H1 (cell line): ENCODE measurements at regions not wholly inside any gene's neighbourhood (a gene's known extent, or its start where the extent isn't known, plus 50 kb on each side); places are given as distances from the start of the nearest gene placed in this dataset.
A peak's percentile ranks its signal among the peaks of the same experiment; 100 is the strongest.

ENCODE experiments used
- CTCF ChIA-PET: fragments of 300-600 bp; sonication (Branson Sonifier 250); formaldehyde crosslinking; loops from one replicate; lab custom pipeline; 2021; ENCODE audit not compliant: partially characterized antibody; lab: Charles Lee
- POLR2A ChIA-PET: fragments of 300-600 bp; sonication (Branson Sonifier 250); formaldehyde crosslinking; loops from one replicate; lab custom pipeline; 2021; ENCODE audit warnings: inconsistent platforms; ENCODE audit not compliant: partially characterized antibody; lab: Charles Lee
- DNase-seq, 2 experiments: peaks; one replicate each; pipeline versions ENCODE4 v3.0.0 to v3.0.0-alpha.2; 2010 to 2022; ENCODE audit warnings: low spot score in 2 of 2, low read depth in 1 of 2, mixed read lengths in 1 of 2
- FAIRE-seq: peaks from 2 replicates; lab custom pipeline; 2011; peaks lifted over from hg19 to GRCh38; lab: Jason Lieb, UNC
- H2AFZ ChIP-seq: 2 replicates; pipeline ENCODE4 v1.8.1; 2012; ENCODE audit warnings: low read length, inconsistent platforms
- H2AK5ac ChIP-seq: 2 replicates; pipeline ENCODE4 v1.6.1; 2013; ENCODE audit warnings: low read depth, low read length
- H2BK120ac ChIP-seq: replicated peaks from 2 replicates; pipeline ENCODE3; 2013; ENCODE audit warnings: low read depth, low read length, inconsistent platforms
- H2BK12ac ChIP-seq: 2 replicates; pipeline ENCODE4 v1.6.1; 2013; ENCODE audit warnings: low read depth, low read length
- H2BK15ac ChIP-seq: 2 replicates; pipeline ENCODE4 v1.6.1; 2013; ENCODE audit warnings: low read length
- H2BK20ac ChIP-seq: 2 replicates; pipeline ENCODE4 v1.6.1; 2013; ENCODE audit warnings: low read length
- H2BK5ac ChIP-seq: 2 replicates; pipeline ENCODE4 v1.6.1; 2013; ENCODE audit warnings: low read depth, low read length
- H3K14ac ChIP-seq: 2 replicates; pipeline ENCODE4 v1.6.1; 2013; ENCODE audit warnings: inconsistent platforms; ENCODE audit not compliant: insufficient read length
- H3K18ac ChIP-seq: 2 replicates; pipeline ENCODE4 v1.6.1; 2013; ENCODE audit warnings: low read length; ENCODE audit errors: extremely low read depth
- H3K23ac ChIP-seq: 2 replicates; pipeline ENCODE4 v1.6.1; 2013; ENCODE audit warnings: inconsistent platforms; ENCODE audit not compliant: insufficient read length
- H3K23me2 ChIP-seq: 2 replicates; pipeline ENCODE4 v1.6.1; 2013; ENCODE audit warnings: low read depth, low read length
- H3K27ac ChIP-seq: 2 replicates; pipeline ENCODE4 v1.6.1; 2011; ENCODE audit warnings: low read depth, low read length, inconsistent platforms
- H3K27me3 ChIP-seq, 4 experiments: replicated peaks in 1 of 4; 1 replicate in 1 of 4; 2 replicates in 3 of 4; pipeline versions ENCODE4 v1.6.1 to v1.8.1; 2011 to 2013; ENCODE audit warnings: low read length in 3 of 4, mild to moderate bottlenecking in 3 of 4, inconsistent platforms in 2 of 4, mixed read lengths in 2 of 4, moderate library complexity in 1 of 4; ENCODE audit not compliant: control insufficient read depth in 3 of 4, insufficient read depth in 3 of 4; ENCODE audit errors: extremely low read depth in 1 of 4
- H3K36me3 ChIP-seq, 4 experiments: 2 replicates each; pipeline versions ENCODE4 v1.6.1 to v1.8.1; 2011 to 2013; ENCODE audit warnings: mild to moderate bottlenecking in 4 of 4, low read length in 3 of 4, moderate library complexity in 2 of 4, control low read depth in 1 of 4, inconsistent platforms in 1 of 4; ENCODE audit not compliant: insufficient read depth in 4 of 4, control insufficient read depth in 2 of 4
- H3K4ac ChIP-seq: replicated peaks from 2 replicates; pipeline ENCODE3; 2013; ENCODE audit warnings: low read length, low read depth, mixed read lengths, inconsistent platforms; ENCODE audit not compliant: insufficient read length
- H3K4me1 ChIP-seq, 4 experiments: replicated peaks in 1 of 4; 1 replicate in 1 of 4; 2 replicates in 3 of 4; pipeline versions ENCODE4 v1.6.1 to v1.8.1; 2011 to 2013; ENCODE audit warnings: low read length in 3 of 4, inconsistent platforms in 2 of 4, mixed read lengths in 1 of 4; ENCODE audit not compliant: insufficient read depth in 4 of 4, control insufficient read depth in 3 of 4
- H3K4me2 ChIP-seq, 2 experiments: 2 replicates each; pipeline versions ENCODE4 v1.6.1 to v1.8.1; 2011 to 2013; ENCODE audit warnings: low read depth in 2 of 2, low read length in 2 of 2, control low read depth in 1 of 2, inconsistent platforms in 1 of 2, mild to moderate bottlenecking in 1 of 2; ENCODE audit not compliant: insufficient read depth in 1 of 2
- H3K4me3 ChIP-seq, 4 experiments: fragments of 200-600, 300-600 bp in 1 of 4; sonication (generic), shearing (Covaris generic), sonication (Bioruptor Twin) in 1 of 4; 2 replicates each; pipeline versions ENCODE4 v1.5.1 to v1.8.1; 2011 to 2016; ENCODE audit warnings: low read length in 4 of 4, low read depth in 3 of 4, control low read depth in 2 of 4, inconsistent platforms in 2 of 4, mild to moderate bottlenecking in 2 of 4, mixed read lengths in 1 of 4, moderate library complexity in 1 of 4; ENCODE audit not compliant: insufficient read depth in 2 of 4; ENCODE audit errors: extremely low read depth in 1 of 4
- H3K56ac ChIP-seq: replicated peaks from 2 replicates; pipeline ENCODE3; 2013; ENCODE audit warnings: low read depth, mild to moderate bottlenecking, mixed read lengths, low read length, inconsistent platforms; ENCODE audit not compliant: insufficient read length
- H3K79me1 ChIP-seq: 2 replicates; pipeline ENCODE4 v1.6.1; 2013; ENCODE audit warnings: low read depth, low read length, control low read depth
- H3K79me2 ChIP-seq, 2 experiments: 2 replicates each; pipeline versions ENCODE4 v1.6.1 to v1.8.1; 2012 to 2013; ENCODE audit warnings: low read length in 2 of 2, mild to moderate bottlenecking in 2 of 2, inconsistent platforms in 1 of 2; ENCODE audit not compliant: insufficient read depth in 2 of 2, control insufficient read depth in 1 of 2
- H3K9ac ChIP-seq, 4 experiments: replicated peaks in 1 of 4; 1 replicate in 1 of 4; 2 replicates in 3 of 4; pipeline versions ENCODE4 v1.6.1 to v1.8.1; 2011 to 2013; ENCODE audit warnings: low read depth in 3 of 4, low read length in 3 of 4, control low read depth in 2 of 4, mild to moderate bottlenecking in 2 of 4, moderate library complexity in 2 of 4, inconsistent platforms in 1 of 4; ENCODE audit errors: extremely low read depth in 1 of 4
- H3K9me3 ChIP-seq, 2 experiments: 2 replicates each; pipeline versions ENCODE4 v1.6.1 to v1.8.1; 2012 to 2013; ENCODE audit warnings: mild to moderate bottlenecking in 2 of 2, moderate library complexity in 2 of 2, control low read depth in 1 of 2, inconsistent platforms in 1 of 2, low read depth in 1 of 2, low read length in 1 of 2, mixed read lengths in 1 of 2; ENCODE audit not compliant: insufficient read depth in 2 of 2
- H4K20me1 ChIP-seq, 2 experiments: replicated peaks in 1 of 2; 2 replicates each; pipeline versions ENCODE3 to v1.8.1; 2011 to 2013; ENCODE audit warnings: inconsistent platforms in 2 of 2, low read length in 2 of 2, mild to moderate bottlenecking in 1 of 2; ENCODE audit not compliant: insufficient read depth in 2 of 2, control insufficient read depth in 1 of 2
- H4K5ac ChIP-seq: 2 replicates; pipeline ENCODE4 v1.6.1; 2013; ENCODE audit warnings: low read length, low read depth, mixed read lengths, inconsistent platforms; ENCODE audit not compliant: insufficient read length
- H4K8ac ChIP-seq: 2 replicates; pipeline ENCODE4 v1.8.0; 2013; ENCODE audit warnings: mild to moderate bottlenecking, moderate library complexity, low read length, inconsistent platforms; ENCODE audit not compliant: insufficient read depth; ENCODE audit errors: extremely low read depth
- H4K91ac ChIP-seq: replicated peaks from 2 replicates; pipeline ENCODE3; 2013; ENCODE audit warnings: low read length, mixed read lengths, inconsistent platforms; ENCODE audit not compliant: insufficient read length
- RAD21 ChIP-seq, 2 experiments: IDR thresholded peaks in 1 of 2; conservative IDR thresholded peaks in 1 of 2; 2 replicates each; pipeline ENCODE4 v1.6.1; 2011; ENCODE audit warnings: low read depth in 2 of 2, low read length in 2 of 2, improper control_type of control experiment in 1 of 2, inconsistent platforms in 1 of 2, mild to moderate bottlenecking in 1 of 2, moderate library complexity in 1 of 2
- WGBS, 2 experiments: shearing (Covaris generic) in 1 of 2; methylation state at CpG; one replicate each; pipeline versions ENCODE4 v1.1.6 to v1.1.7; 2013 to 2015; ENCODE audit warnings: low lambda C conversion rate in 2 of 2, mixed read lengths in 2 of 2, inconsistent platforms in 1 of 2, low coverage in 1 of 2, missing lambda C conversion rate in 1 of 2; ENCODE audit not compliant: insufficient replicate concordance in 2 of 2, insufficient coverage in 1 of 2, insufficient read length in 1 of 2; ENCODE audit errors: extremely low coverage in 1 of 2, missing lambda C conversion rate in 1 of 2; 5-methylcytosine and 5-hydroxymethylcytosine counted together

DNA sequence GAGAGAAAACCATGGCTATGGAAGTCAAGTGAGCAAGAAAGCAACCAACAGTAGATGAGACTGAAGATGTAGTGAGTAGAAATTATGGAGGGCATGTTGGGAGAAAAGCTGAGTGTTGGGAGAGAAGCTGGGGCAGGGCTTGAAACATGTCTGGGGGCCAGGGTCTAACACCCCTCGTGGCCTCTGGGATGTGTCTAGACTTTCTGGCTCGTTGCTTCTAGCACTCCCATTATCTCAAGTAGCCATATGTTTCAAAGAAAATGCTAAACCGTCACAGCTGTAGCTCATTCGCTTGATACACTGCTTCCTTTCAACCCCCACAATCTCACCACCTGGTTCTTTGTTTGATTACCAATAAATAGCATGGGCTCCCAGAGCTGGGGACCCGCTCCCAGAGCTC, 83.8 kb upstream of the BCHE start:
- no peak overlapping the region for H2BK15ac ChIP-seq
- peak overlapping the region; percentile 88 for H2AFZ ChIP-seq
- no peak overlapping the region for H4K8ac ChIP-seq
- no peak overlapping the region for H2BK12ac ChIP-seq
- no peak overlapping the region for H2BK5ac ChIP-seq
- no peak overlapping the region for H3K4me3 ChIP-seq
- H2BK120ac ChIP-seq, result no peak overlapping the region
- no peak overlapping the region for H3K23ac ChIP-seq
- H3K4ac ChIP-seq, result no peak overlapping the region
- peaks cover 0 to 7% of the 10 kb centered on the region in 2 experiments; a peak in 1 of 4 replicates for H3K9me3 ChIP-seq
- H4K5ac ChIP-seq, result no peak overlapping the region
- H3K18ac ChIP-seq, result no peak overlapping the region
- DNase-seq, result no peak
- CTCF ChIA-PET, result interaction anchor here (1.1 kb wide), 1 partner anchor 9 kb away, joined by 3 read pairs; no protein-coding TSS in a partner anchor
- no peaks in the 10 kb centered on the region for H3K79me1 ChIP-seq
- no peak overlapping the region for H2AK5ac ChIP-seq
- no peak for FAIRE-seq
- WGBS, 2 experiments, result 85% methylated on average over 5 of the region's 5 CpGs; no CpG with 5 or more reads in 1 of the 2 experiments
- H3K27ac ChIP-seq, result no peak overlapping the region
- TF ChIP-seq RAD21 (IDR thresholded peaks at IDR 0.05 in 1 of 2, conservative IDR thresholded peaks at IDR 0.05 in 1 of 2; ENCODE audit: low read depth in 2 of 2, low read length in 2 of 2), result no peak
- TF ChIP-seq, all 59 proteins: peak for 0
- Histone ChIP-seq H4K91ac (no peak overlapping the region), H3K9ac (no peak overlapping the region), H3K4me1 (no peaks in the 10 kb centered on the region), H2BK20ac (no peak overlapping the region), H3K23me2 (no peaks in the 10 kb centered on the region), H3K27me3 (no peaks in the 10 kb centered on the region), H3K79me2 (no peaks in the 10 kb centered on the region), H3K36me3 (no peaks in the 10 kb centered on the region), H3K14ac (no peak overlapping the region), H3K4me2 (no peak overlapping the region), H3K56ac (no peak overlapping the region), H4K20me1 (no peaks in the 10 kb centered on the region)
- POLR2A ChIA-PET, result no interaction called here
